ENCODE measurements at regions not wholly inside any gene's neighbourhood (a gene's known extent, or its start where the extent isn't known, plus 50 kb on each side); places are given as distances from the start of the nearest gene placed in this dataset.
"Not testable (repeated sequence)": the region's sequence is repeated elsewhere in the genome, so short reads cannot be mapped to it uniquely, and the experiment has no call there.

DNA sequence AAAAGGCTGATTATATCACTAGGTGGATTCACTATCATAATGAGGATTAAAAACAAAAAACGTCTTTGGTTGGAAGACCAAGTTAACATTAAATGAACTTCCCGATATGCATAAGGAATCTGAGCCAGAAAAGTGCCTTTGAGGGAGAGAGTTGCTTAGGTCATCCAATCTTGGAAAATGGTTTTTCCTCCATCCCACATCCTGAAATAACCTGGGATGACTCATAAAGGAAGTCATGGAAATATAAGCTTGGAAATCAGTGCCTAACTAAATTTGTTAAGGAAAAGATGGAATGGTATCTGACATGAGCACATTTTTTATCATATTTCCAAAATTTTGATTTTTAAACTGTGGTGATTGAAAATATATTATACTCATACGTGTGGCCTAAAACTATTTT, 66.0 kb downstream of the KBTBD8 start:
- DNase-seq = no peak

DNA sequence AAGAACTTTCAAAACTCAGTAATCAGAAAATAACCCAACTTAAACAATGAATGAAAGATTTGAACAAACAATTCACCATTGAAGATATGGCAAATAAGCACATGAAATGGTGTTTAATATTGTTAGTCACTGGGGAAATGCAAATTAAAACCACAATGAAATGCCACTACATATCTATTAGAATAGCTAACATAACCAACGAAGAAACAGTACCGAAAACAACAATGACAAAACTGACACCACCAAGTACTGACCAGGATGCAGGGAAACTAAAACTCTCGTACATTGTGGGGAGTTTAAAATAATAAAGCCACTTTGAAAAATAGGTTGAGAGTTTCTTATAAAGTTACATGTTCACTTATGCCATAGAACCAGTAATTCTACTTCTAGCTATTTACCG, 69.1 kb downstream of the KBTBD8 start:
- no peak for DNase-seq

DNA sequence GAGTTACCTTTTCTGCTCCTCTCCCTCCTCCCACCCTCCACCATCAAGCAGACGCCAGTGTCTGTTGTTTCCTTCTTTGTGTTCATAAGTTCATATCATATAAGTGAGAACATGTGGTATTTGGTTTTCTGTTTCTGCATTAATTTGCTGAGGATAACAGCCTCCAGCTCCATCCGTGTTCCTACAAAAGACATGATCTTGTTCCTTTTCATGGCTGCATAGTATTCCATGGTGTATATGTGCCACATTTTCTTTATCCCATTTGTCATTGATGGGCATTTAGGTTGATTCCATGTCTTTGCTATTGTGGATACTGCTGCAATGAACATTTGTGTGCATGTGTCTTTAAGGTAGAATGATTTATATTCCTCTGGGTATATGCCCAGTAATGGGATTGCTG, 74.5 kb downstream of the KBTBD8 start:
- not testable (repeated sequence) for DNase-seq

DNA sequence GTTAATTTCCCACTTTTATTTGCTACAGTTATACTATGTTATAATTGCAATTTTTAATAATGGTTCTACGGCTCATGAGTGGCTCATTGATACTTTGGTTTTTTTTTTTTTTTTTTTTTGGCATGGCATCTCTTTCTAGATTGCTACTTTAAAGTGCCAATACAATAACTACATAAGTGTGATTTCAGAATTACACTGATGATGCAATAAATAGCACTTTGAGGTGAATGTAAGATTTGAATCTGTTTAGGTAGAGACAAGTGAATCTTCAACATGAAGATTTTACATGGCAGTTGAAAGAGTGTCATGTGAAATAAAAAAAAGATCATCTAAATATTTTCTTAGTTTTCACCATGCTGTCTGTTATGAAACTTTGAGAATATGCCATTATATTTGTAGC, 75.7 kb downstream of the KBTBD8 start:
- no peak for DNase-seq

DNA sequence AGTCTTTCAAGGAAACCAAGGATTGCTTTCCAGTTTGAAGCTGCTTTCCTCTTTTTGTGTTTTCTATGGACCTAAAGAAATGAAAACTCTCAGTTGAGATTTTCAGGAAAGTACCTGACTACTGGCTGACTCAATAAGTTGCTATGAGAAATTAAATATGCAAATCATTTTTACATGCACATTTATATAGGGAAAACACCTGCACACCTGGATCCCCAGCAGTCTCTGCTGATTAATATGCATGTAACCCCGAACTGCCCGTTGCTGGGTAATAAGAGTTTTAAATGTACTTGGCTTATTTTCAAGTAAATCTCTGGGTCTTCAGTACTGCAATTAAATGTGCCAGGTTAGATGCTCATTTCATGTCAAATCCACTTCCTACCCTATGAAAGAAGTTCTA, 77.2 kb downstream of the KBTBD8 start:
- no peak for DNase-seq

DNA sequence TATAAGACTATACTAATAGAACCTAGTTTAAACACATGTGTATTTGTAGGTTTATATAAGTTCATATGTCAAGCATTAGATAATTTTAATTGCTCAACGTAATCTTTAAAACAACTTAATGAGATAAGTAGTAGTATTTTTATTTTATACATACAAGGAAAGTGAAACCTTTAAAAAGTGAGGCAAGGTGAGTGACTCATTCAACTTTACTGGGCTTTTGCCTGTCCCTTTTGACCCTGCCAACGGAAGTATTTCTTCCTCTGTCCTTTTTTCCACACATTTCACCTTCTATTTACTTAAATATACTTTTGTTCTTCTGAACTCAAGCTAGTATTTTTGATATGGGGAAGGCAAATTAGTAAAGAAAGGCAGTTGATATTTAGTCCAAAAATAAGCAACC, 78.5 kb downstream of the KBTBD8 start:
- DNase-seq = no peak

DNA sequence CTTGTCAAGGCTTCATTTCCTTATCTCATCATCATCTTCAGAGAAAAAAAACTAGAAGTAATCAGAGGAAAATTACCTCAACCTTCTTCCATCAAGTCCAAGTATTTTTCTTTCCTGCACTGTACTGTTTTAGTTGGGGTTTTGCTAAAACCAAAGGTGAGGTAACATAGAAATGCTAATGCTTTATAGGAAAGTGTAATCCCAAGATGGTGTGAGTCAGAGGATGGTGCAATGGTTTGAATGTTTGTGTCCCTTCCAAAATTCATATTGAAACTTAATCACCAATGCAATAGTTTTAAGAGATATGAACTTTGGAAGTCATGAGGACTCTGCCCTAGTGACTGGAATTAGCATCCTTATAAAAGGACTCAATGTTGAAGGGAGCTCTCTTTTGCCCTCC, 79.5 kb downstream of the KBTBD8 start:
- no peak for DNase-seq

DNA sequence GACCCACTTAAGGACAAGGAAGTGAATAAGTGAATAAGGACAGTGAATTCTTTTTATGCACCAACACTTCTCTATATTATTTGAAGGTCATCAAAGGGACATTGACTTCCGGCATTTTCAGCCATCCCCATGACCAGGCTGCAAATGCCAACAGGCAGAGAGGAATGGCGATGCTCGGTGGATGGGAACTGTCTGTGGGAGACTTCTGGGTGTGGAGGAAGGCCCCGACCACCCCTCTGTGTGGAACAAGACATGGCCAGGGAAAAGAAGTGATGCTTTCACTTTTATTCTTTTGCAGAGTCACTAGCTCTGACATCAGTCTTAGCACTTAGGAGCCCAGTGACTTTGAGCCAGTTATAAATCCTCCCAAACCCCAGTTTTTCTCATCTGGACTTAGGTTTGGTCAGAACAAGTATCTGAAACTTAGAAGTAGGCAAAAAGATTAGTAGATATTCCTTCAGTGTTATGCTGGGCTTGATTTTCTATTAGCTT, 84.5 kb downstream of the KBTBD8 start:
- no peak for DNase-seq

DNA sequence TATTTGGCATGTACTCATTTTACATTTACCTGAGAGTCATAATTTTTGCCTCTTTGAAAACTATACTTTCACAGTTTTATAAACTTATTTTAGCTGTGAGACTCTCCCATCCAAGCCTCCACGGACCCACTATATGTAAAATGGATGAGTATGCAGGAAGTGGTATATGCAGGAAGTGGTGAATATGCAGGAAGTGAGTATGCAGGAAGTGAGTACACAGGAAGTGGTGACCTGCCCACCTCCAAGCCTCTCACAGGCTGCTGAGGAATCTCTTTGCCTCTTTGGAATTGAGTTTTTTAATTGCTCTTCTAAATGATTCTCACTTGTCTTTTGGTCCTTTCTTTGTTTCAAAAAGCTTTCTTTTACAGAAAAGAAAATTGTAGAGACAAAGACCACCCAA, 85.2 kb downstream of the KBTBD8 start:
- DNase-seq = peak; percentile 60

DNA sequence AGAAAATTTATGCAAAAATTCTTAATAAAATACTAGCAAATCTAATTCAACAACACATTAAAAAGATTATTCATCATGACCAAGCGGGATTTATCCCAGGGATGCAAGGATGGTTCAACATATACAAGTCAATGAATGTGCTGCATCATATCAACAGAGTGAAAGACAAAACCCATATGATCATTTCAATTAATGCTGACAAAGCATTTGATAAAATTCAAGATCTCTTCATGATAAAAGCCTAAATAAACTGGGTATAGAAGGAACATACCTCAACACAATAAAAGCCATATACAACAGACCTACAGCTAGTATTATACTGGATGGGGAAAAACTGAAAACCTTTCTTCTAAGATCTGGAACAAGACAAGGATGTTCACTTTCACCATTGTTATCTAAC, 89.7 kb downstream of the KBTBD8 start:
- DNase-seq = no peak

DNA sequence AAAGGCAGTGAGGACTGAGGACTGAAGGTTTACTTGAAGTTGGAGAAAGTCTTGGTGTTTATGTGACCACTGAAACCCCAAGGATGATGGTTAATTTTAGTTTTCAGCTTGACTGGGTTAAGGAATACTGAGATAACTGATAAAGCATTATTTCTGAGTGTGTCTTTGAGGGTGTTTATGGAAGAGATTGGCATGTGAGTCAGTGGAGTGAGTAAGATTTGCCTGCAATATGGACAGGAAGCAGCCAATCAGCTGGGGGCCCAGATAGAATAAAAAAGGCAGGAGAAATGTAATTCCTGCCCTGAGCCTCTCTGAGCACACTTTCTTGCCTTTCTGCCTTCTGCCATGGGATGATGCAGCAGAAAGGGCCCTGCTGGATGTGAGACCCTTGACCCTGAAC, 92.4 kb downstream of the KBTBD8 start:
- DNase-seq = no peak

DNA sequence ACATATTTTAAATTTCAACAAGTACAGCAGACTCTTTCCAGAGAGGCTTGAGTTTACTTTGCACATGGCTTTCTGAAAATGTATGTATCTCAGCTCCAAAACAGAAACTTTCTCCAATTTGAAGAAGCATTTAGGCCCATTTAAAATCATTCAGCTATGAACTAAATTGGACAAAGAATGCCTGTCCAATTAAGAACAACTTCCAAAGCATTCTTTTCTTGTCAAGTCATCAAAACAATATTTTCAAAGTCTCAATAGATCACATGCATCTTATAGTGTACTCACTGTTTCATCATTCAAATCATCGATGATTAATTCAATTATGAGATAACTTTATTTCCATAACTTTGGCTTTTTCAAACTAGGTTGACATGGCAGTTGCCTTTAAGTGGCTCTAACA, 95.2 kb downstream of the KBTBD8 start:
- DNase-seq = no peak

DNA sequence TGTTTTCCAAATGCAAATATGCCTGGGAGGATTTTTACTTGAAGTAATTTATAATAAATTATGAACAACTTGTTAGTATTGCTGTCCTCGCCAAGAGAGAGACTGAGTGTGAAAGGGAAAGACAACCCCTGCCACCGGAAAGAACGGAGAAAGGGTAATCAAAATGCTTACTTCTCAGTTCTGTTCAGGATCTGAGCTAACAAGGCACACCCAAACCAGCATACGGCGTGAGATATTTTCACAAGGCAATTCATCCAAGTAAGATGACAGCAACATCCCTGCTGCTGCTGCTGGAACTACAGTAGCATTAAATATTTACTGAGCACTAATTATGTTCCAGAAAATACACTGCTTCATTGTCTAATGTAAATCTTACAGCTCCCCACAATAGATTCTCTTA, 96.1 kb downstream of the KBTBD8 start:
- DNase-seq = no peak

DNA sequence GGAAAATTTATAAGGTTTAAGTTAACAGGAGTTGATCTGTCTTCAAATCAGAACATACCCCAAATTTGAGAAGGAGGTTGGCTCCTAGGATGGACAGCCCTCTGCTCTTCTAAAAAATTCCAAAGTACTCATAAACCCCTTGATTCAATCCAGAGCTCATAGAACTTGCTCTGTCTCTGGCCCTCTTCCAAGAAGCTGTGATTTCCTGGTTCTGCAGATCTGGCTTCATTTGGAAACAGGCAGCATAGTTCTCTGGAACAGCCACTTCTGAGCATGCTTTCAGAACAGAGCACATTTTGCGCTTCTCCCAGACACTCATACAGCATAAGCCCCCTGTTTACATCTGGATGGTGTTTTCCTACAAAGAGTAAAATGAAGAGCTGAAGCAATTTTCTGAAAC, 96.7 kb downstream of the KBTBD8 start:
- no peak for DNase-seq

DNA sequence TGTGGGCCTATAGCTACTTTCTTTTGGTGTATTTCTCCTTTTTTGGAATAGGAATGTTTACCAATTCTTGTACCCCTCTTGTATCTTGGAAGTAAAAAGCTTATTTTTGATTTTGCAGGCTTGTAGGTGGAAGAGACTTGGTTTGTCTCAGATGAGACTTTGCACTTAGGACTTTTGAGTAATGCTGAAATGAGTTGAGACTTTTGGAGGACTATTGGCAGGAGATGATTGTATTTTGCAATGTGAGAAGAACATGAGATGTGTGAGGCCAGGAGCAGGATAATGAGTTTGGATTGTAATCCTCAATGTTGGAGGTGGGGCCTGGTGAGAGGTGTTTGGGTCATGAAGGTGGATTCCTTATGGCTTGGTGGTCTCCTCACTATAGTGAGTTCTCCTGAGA, 106.3 kb downstream of the KBTBD8 start:
- no peak for DNase-seq

DNA sequence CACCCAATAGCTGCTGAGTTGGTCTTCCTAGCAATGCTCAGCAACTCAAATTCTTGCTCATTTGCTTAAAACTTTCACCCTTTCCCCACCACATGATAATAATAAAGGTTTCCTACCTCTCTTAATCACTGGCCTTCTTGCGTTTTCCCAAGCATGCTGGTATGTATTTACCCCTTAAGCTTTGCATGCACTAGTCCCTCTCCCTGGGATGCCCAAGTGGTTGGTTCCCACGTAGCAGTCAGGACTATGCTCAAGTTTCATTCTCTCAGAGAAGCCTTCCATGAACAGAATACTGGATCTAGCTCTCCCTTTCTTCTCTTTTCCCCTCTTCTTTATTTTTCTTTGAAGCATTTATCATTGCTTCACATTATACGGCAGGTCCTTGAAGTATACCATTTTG, 108.8 kb downstream of the KBTBD8 start:
- no peak for DNase-seq

DNA sequence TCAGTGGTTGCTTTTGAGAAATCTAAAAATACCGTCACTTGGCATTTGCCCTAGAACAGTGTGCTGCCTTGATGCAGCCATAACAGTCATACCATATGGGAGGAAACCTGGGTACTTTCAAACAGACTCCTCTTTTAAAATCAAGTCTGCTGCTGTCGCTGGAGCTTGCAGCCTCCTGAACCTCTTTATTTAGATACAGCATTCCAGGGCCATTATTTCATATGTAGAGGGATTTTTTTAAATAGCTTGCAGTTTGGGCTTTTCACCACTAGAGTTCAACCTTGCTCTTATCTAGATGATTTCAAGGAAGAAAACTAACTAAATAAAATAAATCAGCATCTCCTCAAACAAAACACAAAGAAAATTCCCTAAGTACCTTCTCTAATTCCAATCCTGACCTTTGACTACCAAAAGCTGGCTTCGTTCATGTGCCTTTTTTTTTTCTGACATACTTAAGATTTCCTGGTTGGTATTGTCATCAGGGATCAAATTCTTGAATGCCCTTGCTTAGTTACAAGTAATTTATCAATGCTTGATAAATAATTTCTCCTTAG, 111.6 kb downstream of the KBTBD8 start:
- DNase-seq = peak; percentile 5

DNA sequence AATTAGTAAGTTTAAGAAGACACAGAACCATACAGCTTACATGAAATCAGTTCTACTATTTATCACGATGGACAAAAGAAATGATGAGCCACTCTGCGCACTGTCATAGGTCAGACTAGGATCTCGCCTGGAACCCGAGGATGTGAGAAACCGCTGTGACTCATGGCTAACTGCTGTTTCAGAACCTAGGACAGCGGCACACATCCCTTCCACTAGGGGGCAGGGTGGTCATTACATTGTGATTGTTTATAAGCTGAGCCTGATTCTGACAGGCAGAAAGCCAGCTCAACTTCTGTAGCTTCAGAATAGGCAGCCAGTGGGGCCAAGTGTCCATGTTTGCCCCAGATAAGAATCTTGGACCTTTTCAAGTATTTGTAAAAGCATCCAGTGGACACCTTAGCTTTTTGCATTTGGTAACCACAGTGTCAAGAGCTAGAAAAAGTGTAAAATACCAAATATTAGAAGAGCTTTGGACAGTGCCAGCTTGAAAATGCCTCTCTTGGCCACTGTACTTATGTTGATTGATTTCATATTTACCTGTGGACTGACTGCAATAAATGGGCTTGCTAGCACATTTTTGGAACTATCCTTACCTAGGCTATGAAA, 115.8 kb downstream of the KBTBD8 start:
- DNase-seq = peak; percentile 76

DNA sequence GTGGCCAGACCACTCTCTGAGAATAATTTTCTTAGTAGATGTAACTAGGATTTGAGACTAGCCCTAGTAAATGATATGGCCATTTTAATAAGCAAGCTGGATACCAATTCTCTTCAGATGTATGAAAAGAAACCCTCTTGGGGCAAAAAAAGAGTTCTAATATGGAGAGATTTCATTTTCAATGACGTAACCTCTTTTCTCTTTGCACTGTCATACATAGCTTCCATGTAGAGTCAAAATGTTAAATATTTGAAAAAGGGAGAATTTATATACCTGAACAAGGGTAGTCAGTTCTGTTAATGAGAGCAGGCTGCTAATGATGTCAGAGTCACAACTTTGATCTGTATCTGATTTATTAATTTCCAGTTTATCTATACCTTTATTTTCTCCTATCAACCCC, 120.0 kb downstream of the KBTBD8 start:
- DNase-seq = no peak

DNA sequence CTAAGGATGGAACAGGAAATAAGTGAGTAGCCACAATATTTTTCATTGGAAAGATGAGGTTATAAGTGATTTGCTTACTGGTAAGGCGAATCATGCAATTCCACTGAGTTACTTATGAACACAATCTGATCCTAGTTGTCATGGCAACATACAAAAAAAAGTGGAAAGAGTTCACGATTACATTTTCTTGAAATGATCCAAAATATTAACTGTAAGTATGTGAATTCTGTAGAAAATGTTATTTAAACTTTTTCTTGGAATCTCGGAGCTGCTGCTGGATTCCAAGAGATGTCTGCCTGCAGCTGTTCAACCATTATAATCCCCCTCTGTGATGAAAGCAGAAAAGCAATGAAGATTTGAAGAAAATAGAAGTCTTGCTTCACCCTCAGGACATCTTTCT, 120.5 kb downstream of the KBTBD8 start:
- DNase-seq = no peak

DNA sequence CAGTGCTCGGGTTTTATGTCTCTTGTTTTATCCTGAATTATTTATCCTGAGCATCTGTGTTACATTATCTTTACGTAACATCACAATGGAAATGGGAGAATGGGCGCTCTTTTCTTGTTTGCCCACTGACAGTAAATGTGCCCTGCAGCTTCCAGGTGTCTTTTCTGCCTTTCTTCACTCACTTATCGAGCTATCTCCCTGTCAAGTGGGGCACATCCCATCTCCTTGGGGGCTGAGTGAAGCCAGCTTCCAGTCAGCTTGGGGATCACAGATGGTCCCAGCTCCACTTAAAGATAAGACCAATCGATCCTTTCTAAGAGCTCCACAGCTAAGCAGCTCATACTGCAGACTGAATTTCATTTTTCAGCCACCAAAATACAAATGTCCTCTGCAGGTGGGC, 125.8 kb downstream of the KBTBD8 start:
- DNase-seq = no peak

DNA sequence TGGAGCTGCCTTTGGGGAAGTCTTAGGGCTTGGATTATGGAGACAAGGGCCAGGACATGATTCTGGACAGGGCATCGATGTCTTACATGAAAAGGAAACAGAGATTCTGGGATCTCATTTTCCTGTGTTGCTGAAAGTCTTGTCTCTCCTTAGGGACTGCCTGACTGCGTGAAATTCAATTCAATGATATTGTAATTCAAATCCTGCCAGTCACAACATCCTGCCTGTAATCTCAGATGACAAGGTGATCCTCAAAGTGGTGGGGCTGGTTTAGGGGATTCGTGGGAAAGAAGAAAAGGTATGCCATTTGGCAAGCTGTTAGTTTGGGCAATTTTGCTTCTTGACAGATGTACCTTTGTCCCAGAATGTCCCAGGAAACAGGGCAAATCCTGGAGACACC, 129.1 kb downstream of the KBTBD8 start:
- no peak for DNase-seq

DNA sequence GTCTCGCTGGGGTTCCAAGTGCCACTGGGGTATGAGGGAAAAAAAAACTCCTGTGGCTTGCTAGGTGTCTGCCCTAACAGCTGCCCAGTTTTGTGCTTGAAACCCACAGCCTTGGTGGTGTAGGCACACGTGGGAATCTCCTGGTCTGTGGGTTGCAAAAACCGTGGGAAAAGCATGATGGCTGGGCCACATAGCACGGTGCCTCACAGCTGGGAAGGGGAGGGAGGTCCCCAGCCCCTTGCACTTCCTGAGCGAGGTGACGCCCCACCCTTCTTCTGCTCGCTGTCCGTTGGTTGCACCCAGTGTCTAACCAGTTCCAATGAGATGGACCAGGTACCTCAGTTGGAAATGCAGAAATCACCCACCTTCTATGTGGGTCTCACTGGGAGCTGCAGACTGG, 144.3 kb downstream of the KBTBD8 start:
- DNase-seq = no peak

DNA sequence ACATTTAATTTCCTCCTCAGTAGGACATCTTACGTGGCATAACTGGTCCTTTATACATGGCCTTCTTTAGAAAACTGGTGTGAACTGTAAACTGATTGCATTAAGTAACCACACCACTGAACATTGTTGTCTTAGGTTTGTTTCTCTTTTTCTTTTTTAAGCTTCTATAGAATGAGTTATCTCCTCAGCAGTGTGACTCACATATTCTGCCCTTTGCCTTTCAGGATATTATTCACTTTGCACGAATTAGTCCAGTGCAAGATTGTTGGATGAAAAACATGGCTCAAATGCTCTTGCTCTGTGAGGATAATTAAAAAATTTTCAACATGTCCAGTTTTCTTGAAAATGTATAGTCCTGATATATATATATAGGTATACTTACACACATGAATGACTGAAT, 147.6 kb downstream of the KBTBD8 start:
- DNase-seq = no peak

DNA sequence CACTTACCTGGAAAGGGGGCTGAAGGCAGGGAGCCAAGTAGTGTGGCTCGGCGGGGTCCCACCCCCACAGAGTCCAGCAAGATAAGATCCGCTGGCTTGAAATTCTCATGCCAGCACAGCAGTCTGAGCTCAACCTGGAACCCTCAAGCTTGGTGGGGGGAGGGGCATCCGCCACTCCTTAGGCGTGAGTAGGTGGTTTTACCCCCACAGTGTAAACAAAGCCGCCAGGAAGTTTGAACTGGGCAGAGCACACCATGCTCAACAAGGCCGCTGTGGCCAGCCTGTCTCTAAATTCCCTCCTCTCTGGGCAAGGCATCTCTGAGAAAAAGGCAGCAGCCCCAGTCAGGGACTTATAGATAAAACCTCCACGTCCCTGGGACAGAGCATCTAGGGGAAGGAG, 156.3 kb downstream of the KBTBD8 start:
- DNase-seq = no peak
